ENCODE measurements at regions not wholly inside any gene's neighbourhood (a gene's known extent, or its start where the extent isn't known, plus 50 kb on each side); places are given as distances from the start of the nearest gene placed in this dataset.

DNA sequence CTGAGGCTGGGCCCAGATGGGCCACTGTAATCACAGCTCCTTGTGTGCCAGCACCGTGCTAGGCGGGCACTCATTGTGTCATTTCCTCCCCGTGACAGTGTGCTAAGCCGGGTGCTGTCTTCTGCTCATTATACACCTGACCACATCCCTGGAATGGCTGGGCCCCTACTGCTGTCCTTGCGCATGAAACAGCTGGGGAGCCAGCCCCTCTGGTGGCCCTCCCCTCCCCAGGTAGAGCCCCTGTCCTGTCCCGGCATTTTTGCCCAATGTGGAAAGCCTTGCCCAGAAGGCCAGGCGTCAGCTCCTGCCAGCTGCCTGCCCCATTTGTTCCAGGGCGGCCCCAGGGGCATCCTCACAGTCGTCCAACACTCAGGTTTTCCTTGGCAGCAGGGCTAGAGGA, 107.4 kb upstream of the CASZ1 start:
- no peak for TF ChIP-seq POLR2A (IDR thresholded peaks at IDR 0.05)
- TF ChIP-seq, protein P1, sequence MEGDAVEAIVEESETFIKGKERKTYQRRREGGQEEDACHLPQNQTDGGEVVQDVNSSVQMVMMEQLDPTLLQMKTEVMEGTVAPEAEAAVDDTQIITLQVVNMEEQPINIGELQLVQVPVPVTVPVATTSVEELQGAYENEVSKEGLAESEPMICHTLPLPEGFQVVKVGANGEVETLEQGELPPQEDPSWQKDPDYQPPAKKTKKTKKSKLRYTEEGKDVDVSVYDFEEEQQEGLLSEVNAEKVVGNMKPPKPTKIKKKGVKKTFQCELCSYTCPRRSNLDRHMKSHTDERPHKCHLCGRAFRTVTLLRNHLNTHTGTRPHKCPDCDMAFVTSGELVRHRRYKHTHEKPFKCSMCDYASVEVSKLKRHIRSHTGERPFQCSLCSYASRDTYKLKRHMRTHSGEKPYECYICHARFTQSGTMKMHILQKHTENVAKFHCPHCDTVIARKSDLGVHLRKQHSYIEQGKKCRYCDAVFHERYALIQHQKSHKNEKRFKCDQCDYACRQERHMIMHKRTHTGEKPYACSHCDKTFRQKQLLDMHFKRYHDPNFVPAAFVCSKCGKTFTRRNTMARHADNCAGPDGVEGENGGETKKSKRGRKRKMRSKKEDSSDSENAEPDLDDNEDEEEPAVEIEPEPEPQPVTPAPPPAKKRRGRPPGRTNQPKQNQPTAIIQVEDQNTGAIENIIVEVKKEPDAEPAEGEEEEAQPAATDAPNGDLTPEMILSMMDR (IDR thresholded peaks at IDR 0.05) = no peak

All from vagina (tissue), 2 donors.